Ascending aorta (tissue), 2 donors: ENCODE measurements at regions not wholly inside any gene's neighbourhood (a gene's known extent, or its start where the extent isn't known, plus 50 kb on each side); places are given as distances from the start of the nearest gene placed in this dataset.

ENCODE experiments used
- DNase-seq, 2 donors: peaks; one replicate each; pipeline ENCODE4 v3.0.0-alpha.2; 2019; ENCODE audit warnings: low spot score in 2 of 2
- H3K27ac ChIP-seq, 2 donors: fragments of 200-600 bp; sonication (generic); one replicate each; pipeline ENCODE4 v1.5.1; 2016 to 2017; ENCODE audit warnings: mild to moderate bottlenecking in 1 of 2
- H3K27me3 ChIP-seq: fragments of 200-600 bp; sonication (generic); one replicate; pipeline ENCODE4 v1.5.1; 2017
- H3K36me3 ChIP-seq, 2 donors: fragments of 200-600 bp; sonication (generic); one replicate each; pipeline ENCODE4 v1.5.1; 2016
- H3K4me1 ChIP-seq, 2 donors: fragments of 200-600 bp; sonication (generic); one replicate each; pipeline ENCODE4 v1.5.1; 2016 to 2017; ENCODE audit warnings: mild to moderate bottlenecking in 1 of 2
- H3K4me3 ChIP-seq, 2 donors: fragments of 200-600 bp; sonication (generic); one replicate each; pipeline ENCODE4 v1.5.1; 2016 to 2017; ENCODE audit warnings: mild to moderate bottlenecking in 1 of 2
- H3K9me3 ChIP-seq, 2 donors: fragments of 200-600 bp; sonication (generic); one replicate each; pipeline ENCODE4 v1.5.1; 2016
- intact Hi-C: fragments of 100-400 bp; cut with DNase I; formaldehyde crosslinking; loops from one replicate; pipeline ENCODE4 v1.15.1; 2023
- TF ChIP-seq, protein P1 (sequence below), 3 experiments: fragments of 200-600 bp in 2 of 3; fragments of 450-650 bp in 1 of 3; sonication (generic) in 2 of 3; IDR thresholded peaks; one replicate each; pipeline ENCODE4 v1.5.1; 2016 to 2019; ENCODE audit warnings: antibody characterized with exemption in 3 of 3, mild to moderate bottlenecking in 1 of 3, moderate library complexity in 1 of 3

DNA sequence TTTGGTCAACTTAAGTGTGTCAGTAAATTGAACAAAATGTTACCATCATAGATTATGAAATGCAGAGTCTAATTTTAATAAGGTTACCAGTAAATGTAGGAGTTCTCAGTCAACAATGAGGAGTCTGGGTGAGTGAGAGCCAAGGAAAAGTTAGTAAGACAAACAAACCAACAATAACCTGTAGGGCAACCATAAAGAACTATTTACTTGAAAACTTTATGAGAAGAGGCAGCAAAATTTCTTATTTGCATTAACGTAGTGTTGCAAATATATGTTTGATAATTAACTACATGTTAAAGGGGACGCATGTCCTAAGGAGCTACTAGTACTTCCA, 131.1 kb upstream of the SOX4 start:
- Histone ChIP-seq H3K27me3 (no peaks in the 10 kb centered on the region), H3K27ac (no peak overlapping the region), H3K9me3 (no peaks in the 10 kb centered on the region), H3K4me1 (no peaks in the 10 kb centered on the region), H3K4me3 (no peak overlapping the region), H3K36me3 (no peaks in the 10 kb centered on the region)
- intact Hi-C loops, result no loop called here
- TF ChIP-seq, protein P1, sequence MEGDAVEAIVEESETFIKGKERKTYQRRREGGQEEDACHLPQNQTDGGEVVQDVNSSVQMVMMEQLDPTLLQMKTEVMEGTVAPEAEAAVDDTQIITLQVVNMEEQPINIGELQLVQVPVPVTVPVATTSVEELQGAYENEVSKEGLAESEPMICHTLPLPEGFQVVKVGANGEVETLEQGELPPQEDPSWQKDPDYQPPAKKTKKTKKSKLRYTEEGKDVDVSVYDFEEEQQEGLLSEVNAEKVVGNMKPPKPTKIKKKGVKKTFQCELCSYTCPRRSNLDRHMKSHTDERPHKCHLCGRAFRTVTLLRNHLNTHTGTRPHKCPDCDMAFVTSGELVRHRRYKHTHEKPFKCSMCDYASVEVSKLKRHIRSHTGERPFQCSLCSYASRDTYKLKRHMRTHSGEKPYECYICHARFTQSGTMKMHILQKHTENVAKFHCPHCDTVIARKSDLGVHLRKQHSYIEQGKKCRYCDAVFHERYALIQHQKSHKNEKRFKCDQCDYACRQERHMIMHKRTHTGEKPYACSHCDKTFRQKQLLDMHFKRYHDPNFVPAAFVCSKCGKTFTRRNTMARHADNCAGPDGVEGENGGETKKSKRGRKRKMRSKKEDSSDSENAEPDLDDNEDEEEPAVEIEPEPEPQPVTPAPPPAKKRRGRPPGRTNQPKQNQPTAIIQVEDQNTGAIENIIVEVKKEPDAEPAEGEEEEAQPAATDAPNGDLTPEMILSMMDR (IDR thresholded peaks at IDR 0.05), result no peak
- DNase-seq, result no peak

DNA sequence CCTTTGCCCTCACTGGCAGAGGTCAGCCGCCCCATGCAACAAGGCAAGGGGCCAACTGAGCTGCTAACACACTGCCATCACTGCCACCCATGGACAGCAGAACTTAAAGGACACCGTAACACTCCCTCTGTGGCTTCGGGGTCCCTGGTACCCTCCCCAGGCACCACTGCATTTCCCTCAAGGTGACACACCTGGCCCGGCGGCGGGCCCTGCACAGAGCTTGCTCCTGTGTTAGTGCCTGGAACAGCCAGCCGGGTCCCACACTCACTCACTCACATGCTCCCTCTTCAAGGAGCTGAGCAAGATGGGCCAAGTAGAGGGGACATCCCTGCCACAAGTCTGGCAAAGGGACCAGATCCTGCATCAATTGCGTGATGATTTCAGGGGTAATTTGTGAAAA, 126.5 kb upstream of the SOX4 start:
- Histone ChIP-seq H3K4me1 (no peaks in the 10 kb centered on the region), H3K9me3 (no peaks in the 10 kb centered on the region), H3K27me3 (no peaks in the 10 kb centered on the region), H3K4me3 (no peak overlapping the region), H3K36me3 (no peaks in the 10 kb centered on the region), H3K27ac (no peak overlapping the region)
- intact Hi-C loops, result no loop called here
- DNase-seq, result no peak
- TF ChIP-seq, protein P1 (IDR thresholded peaks at IDR 0.05), result no peak

DNA sequence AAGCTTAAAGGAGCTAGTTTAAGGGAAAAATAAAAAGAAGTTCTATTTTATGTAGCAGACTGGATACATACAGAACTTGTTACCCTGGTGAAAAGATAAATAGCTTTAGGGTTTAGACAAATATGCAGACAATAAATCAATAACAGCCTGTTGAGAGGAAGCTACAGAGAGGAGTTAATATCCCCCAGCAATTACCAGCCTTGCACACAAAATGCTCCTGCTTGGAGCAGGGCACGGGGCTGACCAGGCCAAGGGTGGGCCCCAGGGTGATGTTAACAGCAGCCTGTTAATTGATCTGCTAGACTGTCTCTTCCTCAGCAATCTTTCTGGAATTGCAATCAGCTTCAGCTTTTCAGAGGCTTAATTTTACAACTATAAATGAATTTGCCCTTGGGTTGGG, 125.1 kb upstream of the SOX4 start:
- no peak overlapping the region for H3K4me3 ChIP-seq
- H3K9me3 ChIP-seq, result no peaks in the 10 kb centered on the region
- no peak for DNase-seq
- no peak overlapping the region for H3K27ac ChIP-seq
- TF ChIP-seq, protein P1 (IDR thresholded peaks at IDR 0.05), result no peak
- no peaks in the 10 kb centered on the region for H3K36me3 ChIP-seq
- no peaks in the 10 kb centered on the region for H3K4me1 ChIP-seq
- H3K27me3 ChIP-seq, result no peaks in the 10 kb centered on the region
- intact Hi-C loops, result no loop called here

DNA sequence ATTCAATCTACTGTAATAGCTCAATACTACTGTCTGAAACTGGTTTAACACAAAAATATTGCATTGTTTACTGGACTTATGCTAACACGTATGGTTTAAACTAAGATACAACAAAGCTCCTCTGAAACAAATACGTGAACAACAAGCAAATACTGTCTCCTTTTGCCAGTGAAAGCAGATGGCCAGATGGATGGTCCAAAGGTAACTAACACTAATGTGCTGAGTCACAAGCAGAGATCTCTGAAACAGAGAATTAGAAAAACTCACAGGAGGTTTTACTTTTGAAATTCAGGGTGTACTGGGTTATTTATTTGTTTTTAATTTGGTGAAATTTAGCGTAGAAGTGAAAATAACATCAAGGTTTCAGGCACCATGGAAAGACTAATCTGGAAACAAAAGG, 124.3 kb upstream of the SOX4 start:
- H3K27me3 ChIP-seq, result no peaks in the 10 kb centered on the region
- H3K36me3 ChIP-seq, result no peaks in the 10 kb centered on the region
- no peaks in the 10 kb centered on the region for H3K4me1 ChIP-seq
- TF ChIP-seq, protein P1 (IDR thresholded peaks at IDR 0.05), result no peak
- H3K4me3 ChIP-seq, result no peak overlapping the region
- no peak for DNase-seq
- intact Hi-C loops, result no loop called here
- H3K9me3 ChIP-seq, result no peaks in the 10 kb centered on the region
- no peak overlapping the region for H3K27ac ChIP-seq

DNA sequence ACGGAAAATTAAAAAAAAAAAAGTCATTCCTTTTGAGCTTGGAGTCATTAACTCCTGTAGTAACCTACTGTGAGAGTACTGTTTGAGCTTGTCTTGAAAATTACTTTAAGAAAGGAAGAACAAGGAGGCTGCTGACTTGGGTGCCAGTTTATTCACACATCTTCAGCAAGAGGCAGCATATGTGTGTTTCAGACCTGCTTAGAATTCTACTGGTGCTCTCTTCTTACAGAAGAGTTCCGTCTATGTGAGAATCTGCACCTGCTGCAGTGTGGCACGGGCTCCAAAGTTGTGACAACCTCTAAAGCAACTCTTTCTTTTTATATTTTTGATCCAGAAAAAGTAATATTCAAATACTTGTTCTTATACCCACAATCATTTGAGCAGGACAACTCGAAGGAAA, 117.4 kb upstream of the SOX4 start:
- DNase-seq, result no peak
- H3K27me3 ChIP-seq, result no peaks in the 10 kb centered on the region
- no peak overlapping the region for H3K27ac ChIP-seq
- H3K36me3 ChIP-seq, result no peaks in the 10 kb centered on the region
- H3K4me1 ChIP-seq, result no peaks in the 10 kb centered on the region
- H3K9me3 ChIP-seq, result no peaks in the 10 kb centered on the region
- TF ChIP-seq, protein P1 (IDR thresholded peaks at IDR 0.05), result no peak
- intact Hi-C loops, result no loop called here
- H3K4me3 ChIP-seq, result no peak overlapping the region

DNA sequence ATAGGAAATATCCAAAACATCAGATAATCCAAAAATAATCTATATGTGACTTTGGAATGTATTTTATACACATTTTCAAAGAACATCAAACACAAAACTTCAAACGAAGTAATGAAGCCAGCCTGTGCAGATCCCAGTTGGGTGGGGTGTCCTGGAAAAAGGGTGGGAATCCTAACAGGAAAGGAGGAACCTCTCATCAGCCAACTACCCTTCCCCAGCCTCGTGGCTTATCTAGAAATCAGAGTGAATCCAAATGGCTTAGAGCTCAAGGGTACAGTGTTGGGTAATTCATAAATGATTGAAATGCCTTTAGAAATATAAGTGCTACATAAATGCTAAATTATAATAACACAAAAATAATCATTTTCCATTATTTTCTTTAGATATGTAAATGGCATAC, 115.1 kb upstream of the SOX4 start:
- DNase-seq, result no peak
- no peaks in the 10 kb centered on the region for H3K27me3 ChIP-seq
- no peaks in the 10 kb centered on the region for H3K4me1 ChIP-seq
- H3K36me3 ChIP-seq, result no peaks in the 10 kb centered on the region
- no peaks in the 10 kb centered on the region for H3K9me3 ChIP-seq
- TF ChIP-seq, protein P1 (IDR thresholded peaks at IDR 0.05), result no peak
- H3K27ac ChIP-seq, result no peak overlapping the region
- intact Hi-C loops, result no loop called here
- no peak overlapping the region for H3K4me3 ChIP-seq
